C4-2B (cell line): ENCODE measurements at regions not wholly inside any gene's neighbourhood (a gene's known extent, or its start where the extent isn't known, plus 50 kb on each side); places are given as distances from the start of the nearest gene placed in this dataset.

ENCODE experiments used
- CTCF ChIP-seq: fragments of 450-650 bp; conservative IDR thresholded peaks from 2 replicates; pipeline ENCODE4 v1.5.1; 2017; ENCODE audit warnings: mild to moderate bottlenecking
- ZFX ChIP-seq: fragments of 450-650 bp; IDR thresholded peaks from 2 replicates; pipeline ENCODE4 v1.6.1; 2017

- TF ChIP-seq CTCF (no peak), ZFX (no peak)
Measured at GRCh38 chr14:106808458-106808857, 1282.1 kb downstream of the TMEM121 start.
